ENCODE measurements at regions not wholly inside any gene's neighbourhood (a gene's known extent, or its start where the extent isn't known, plus 50 kb on each side); places are given as distances from the start of the nearest gene placed in this dataset.
"Not testable (repeated sequence)": the region's sequence is repeated elsewhere in the genome, so short reads cannot be mapped to it uniquely, and the experiment has no call there.

DNA sequence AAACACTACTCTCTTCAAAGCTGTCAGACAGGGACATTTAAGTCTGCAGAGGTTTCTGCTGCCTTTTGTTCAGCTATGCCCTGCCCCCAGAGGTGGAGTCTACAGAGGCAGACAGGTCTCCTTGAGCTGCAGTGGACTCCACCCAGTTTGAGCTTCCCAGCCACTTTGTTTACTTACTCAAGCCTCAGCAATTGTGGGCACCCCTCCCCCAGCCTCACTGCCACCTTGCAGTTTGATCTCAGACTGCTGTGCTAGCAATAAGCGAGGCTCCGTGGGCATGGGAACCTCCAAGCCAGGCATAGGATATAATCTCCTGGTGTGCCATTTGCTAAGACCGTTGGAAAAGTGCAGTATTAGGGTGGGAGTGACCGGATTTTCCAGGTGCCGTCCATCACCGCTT is 435.2 kb downstream of the TMEM121 start:
- H2BK120ac ChIP-seq (replicated peaks; ENCODE audit: low read depth, low read length); H3K27me3 ChIP-seq (replicated peaks in 1 of 4; ENCODE audit: control insufficient read depth in 3 of 4, extremely low read depth in 1 of 4, insufficient read depth in 3 of 4, low read length in 3 of 4); H3K9ac ChIP-seq (replicated peaks in 1 of 4; ENCODE audit: extremely low read depth in 1 of 4, low read depth in 3 of 4, low read length in 3 of 4); H3K56ac ChIP-seq (replicated peaks; ENCODE audit: insufficient read length, low read depth, low read length); H4K91ac ChIP-seq (replicated peaks; ENCODE audit: insufficient read length, low read length); H2BK12ac ChIP-seq (ENCODE audit: low read depth, low read length); H4K20me1 ChIP-seq (replicated peaks in 1 of 2; ENCODE audit: control insufficient read depth in 1 of 2, insufficient read depth in 2 of 2, low read length in 2 of 2); H4K5ac ChIP-seq (ENCODE audit: insufficient read length, low read depth, low read length); H3K4me3 ChIP-seq (ENCODE audit: extremely low read depth in 1 of 4, insufficient read depth in 2 of 4, low read depth in 3 of 4, low read length in 4 of 4); H3K23me2 ChIP-seq (ENCODE audit: low read depth, low read length); POLR2A ChIA-PET (ENCODE audit: partially characterized antibody); H3K79me1 ChIP-seq (ENCODE audit: low read depth, low read length); H3K27ac ChIP-seq (ENCODE audit: low read depth, low read length); H3K4me1 ChIP-seq (replicated peaks in 1 of 4; ENCODE audit: control insufficient read depth in 3 of 4, insufficient read depth in 4 of 4, low read length in 3 of 4); DNase-seq (ENCODE audit: low read depth in 1 of 2, low spot score in 2 of 2); H3K18ac ChIP-seq (ENCODE audit: extremely low read depth, low read length); H3K4ac ChIP-seq (replicated peaks; ENCODE audit: insufficient read length, low read depth, low read length); H2BK5ac ChIP-seq (ENCODE audit: low read depth, low read length); H3K79me2 ChIP-seq (ENCODE audit: control insufficient read depth in 1 of 2, insufficient read depth in 2 of 2, low read length in 2 of 2); H2AK5ac ChIP-seq (ENCODE audit: low read depth, low read length); H3K36me3 ChIP-seq (ENCODE audit: control insufficient read depth in 2 of 4, insufficient read depth in 4 of 4, low read length in 3 of 4); H2AFZ ChIP-seq (ENCODE audit: low read length); FAIRE-seq; H4K8ac ChIP-seq (ENCODE audit: extremely low read depth, insufficient read depth, low read length); H3K23ac ChIP-seq (ENCODE audit: insufficient read length); H3K4me2 ChIP-seq (ENCODE audit: insufficient read depth in 1 of 2, low read depth in 2 of 2, low read length in 2 of 2); CTCF ChIA-PET (ENCODE audit: partially characterized antibody); H2BK20ac ChIP-seq (ENCODE audit: low read length); H3K14ac ChIP-seq (ENCODE audit: insufficient read length); H2BK15ac ChIP-seq (ENCODE audit: low read length): not testable (repeated sequence)
- WGBS, 2 experiments (ENCODE audit: extremely low coverage in 1 of 2, insufficient coverage in 1 of 2, insufficient read length in 1 of 2, insufficient replicate concordance in 2 of 2, low coverage in 1 of 2, low lambda C conversion rate in 2 of 2, missing lambda C conversion rate in 1 of 2): 90% methylated on average over 6 of the region's 6 CpGs; no CpG with 5 or more reads in 1 of the 2 experiments
- peaks cover 15 to 38% of the 10 kb centered on the region in 2 experiments for H3K9me3 ChIP-seq (ENCODE audit: insufficient read depth in 2 of 2, low read depth in 1 of 2, low read length in 1 of 2)

All from H1 (cell line).